ENCODE measurements at regions not wholly inside any gene's neighbourhood (a gene's known extent, or its start where the extent isn't known, plus 50 kb on each side); places are given as distances from the start of the nearest gene placed in this dataset.

DNA sequence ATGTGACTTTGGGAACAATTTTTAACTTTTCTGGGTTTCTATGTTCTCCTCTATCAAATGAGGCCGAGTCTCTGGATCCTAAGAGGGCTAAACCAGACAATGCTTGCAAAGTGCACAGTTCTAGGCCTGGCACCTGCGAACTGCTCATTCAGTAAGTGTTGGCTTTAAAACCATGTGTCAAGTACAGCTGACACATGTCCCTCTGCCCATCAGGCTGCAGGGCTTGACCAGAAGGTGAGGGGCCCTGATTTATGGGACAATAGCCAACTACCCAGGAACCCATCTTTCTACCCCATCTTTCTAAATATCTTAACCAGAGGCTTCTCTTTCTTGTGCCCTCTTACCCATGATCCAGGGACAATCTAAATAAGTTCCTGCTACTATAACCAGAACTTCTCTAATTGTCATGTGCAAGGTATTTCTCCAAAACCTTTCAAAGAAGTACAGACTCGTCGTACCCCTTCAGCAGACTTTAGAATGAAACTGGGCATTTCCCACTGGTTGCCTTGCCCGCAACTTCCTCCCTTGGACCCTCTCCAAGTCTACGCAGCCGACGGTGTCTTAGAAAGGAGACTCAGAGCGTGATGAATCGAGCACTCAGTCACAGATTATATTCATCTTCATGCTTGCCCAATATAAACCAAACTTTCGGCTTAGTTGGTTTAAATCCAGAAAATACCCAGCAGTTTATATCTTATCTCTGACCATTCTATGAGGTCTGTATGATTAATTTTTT lies 69.8 kb upstream of the STEAP1B start (continued):
- TF ChIP-seq, protein P1, sequence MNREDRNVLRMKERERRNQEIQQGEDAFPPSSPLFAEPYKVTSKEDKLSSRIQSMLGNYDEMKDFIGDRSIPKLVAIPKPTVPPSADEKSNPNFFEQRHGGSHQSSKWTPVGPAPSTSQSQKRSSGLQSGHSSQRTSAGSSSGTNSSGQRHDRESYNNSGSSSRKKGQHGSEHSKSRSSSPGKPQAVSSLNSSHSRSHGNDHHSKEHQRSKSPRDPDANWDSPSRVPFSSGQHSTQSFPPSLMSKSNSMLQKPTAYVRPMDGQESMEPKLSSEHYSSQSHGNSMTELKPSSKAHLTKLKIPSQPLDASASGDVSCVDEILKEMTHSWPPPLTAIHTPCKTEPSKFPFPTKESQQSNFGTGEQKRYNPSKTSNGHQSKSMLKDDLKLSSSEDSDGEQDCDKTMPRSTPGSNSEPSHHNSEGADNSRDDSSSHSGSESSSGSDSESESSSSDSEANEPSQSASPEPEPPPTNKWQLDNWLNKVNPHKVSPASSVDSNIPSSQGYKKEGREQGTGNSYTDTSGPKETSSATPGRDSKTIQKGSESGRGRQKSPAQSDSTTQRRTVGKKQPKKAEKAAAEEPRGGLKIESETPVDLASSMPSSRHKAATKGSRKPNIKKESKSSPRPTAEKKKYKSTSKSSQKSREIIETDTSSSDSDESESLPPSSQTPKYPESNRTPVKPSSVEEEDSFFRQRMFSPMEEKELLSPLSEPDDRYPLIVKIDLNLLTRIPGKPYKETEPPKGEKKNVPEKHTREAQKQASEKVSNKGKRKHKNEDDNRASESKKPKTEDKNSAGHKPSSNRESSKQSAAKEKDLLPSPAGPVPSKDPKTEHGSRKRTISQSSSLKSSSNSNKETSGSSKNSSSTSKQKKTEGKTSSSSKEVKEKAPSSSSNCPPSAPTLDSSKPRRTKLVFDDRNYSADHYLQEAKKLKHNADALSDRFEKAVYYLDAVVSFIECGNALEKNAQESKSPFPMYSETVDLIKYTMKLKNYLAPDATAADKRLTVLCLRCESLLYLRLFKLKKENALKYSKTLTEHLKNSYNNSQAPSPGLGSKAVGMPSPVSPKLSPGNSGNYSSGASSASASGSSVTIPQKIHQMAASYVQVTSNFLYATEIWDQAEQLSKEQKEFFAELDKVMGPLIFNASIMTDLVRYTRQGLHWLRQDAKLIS (CRISPR knock-in tag; IDR thresholded peaks at IDR 0.05; ENCODE audit: borderline replicate concordance), result no peak

DNA sequence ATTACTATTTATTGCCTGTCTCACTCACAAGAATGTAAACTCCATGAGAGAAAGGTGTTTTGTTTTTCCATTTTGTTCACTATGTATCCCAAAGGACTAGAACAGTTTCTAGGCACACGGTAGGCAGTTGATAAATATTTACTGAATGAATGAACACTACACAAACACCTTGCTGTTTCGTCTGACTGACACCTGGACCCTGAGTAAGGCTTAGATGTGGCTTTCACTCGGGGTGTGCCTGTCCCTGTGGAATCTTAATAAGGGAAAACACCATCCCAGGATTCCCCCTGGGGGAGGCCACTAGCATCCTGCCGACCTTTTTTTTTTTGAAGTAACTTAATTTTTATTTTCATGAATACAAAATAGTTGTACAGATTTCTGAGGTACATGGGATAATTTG lies 66.6 kb upstream of the STEAP1B start:
- Mint-ChIP-seq H3K4me3 (no peak overlapping the region), H3K27me3 (ENCODE audit: low read depth) (no peaks in the 10 kb centered on the region), H3K36me3 (no peaks in the 10 kb centered on the region), H3K27ac (no peak overlapping the region), H3K9me3 (peaks cover 7% of the 10 kb centered on the region; the same call in 1 of the 2 replicates), H3K4me1 (peaks cover 46% of the 10 kb centered on the region)
- TF ChIP-seq, protein P2, sequence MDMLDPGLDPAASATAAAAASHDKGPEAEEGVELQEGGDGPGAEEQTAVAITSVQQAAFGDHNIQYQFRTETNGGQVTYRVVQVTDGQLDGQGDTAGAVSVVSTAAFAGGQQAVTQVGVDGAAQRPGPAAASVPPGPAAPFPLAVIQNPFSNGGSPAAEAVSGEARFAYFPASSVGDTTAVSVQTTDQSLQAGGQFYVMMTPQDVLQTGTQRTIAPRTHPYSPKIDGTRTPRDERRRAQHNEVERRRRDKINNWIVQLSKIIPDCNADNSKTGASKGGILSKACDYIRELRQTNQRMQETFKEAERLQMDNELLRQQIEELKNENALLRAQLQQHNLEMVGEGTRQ (CRISPR knock-in tag; IDR thresholded peaks at IDR 0.05), result no peak
- TF ChIP-seq TCF7 (CRISPR knock-in tag; IDR thresholded peaks at IDR 0.05; ENCODE audit: low read depth), result no peak
- TF ChIP-seq, protein P3, sequence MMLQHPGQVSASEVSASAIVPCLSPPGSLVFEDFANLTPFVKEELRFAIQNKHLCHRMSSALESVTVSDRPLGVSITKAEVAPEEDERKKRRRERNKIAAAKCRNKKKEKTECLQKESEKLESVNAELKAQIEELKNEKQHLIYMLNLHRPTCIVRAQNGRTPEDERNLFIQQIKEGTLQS (CRISPR knock-in tag; conservative IDR thresholded peaks at IDR 0.05), result no peak
- TF ChIP-seq, protein P4, sequence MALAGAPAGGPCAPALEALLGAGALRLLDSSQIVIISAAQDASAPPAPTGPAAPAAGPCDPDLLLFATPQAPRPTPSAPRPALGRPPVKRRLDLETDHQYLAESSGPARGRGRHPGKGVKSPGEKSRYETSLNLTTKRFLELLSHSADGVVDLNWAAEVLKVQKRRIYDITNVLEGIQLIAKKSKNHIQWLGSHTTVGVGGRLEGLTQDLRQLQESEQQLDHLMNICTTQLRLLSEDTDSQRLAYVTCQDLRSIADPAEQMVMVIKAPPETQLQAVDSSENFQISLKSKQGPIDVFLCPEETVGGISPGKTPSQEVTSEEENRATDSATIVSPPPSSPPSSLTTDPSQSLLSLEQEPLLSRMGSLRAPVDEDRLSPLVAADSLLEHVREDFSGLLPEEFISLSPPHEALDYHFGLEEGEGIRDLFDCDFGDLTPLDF (CRISPR knock-in tag; IDR thresholded peaks at IDR 0.05), result no peak
- TF ChIP-seq GRHL2 (CRISPR knock-in tag; IDR thresholded peaks at IDR 0.05; ENCODE audit: insufficient replicate concordance, severe bottlenecking), result no peak
- no peak for TF ChIP-seq OVOL2 (CRISPR knock-in tag; IDR thresholded peaks at IDR 0.05; ENCODE audit: borderline replicate concordance)
- TF ChIP-seq, protein P5, sequence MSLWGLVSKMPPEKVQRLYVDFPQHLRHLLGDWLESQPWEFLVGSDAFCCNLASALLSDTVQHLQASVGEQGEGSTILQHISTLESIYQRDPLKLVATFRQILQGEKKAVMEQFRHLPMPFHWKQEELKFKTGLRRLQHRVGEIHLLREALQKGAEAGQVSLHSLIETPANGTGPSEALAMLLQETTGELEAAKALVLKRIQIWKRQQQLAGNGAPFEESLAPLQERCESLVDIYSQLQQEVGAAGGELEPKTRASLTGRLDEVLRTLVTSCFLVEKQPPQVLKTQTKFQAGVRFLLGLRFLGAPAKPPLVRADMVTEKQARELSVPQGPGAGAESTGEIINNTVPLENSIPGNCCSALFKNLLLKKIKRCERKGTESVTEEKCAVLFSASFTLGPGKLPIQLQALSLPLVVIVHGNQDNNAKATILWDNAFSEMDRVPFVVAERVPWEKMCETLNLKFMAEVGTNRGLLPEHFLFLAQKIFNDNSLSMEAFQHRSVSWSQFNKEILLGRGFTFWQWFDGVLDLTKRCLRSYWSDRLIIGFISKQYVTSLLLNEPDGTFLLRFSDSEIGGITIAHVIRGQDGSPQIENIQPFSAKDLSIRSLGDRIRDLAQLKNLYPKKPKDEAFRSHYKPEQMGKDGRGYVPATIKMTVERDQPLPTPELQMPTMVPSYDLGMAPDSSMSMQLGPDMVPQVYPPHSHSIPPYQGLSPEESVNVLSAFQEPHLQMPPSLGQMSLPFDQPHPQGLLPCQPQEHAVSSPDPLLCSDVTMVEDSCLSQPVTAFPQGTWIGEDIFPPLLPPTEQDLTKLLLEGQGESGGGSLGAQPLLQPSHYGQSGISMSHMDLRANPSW (CRISPR knock-in tag; conservative IDR thresholded peaks at IDR 0.05; ENCODE audit: low read depth), result no peak
- ChIA-PET POLR2A (no interaction called here), CTCF (no interaction called here)
- DNase-seq (ENCODE audit: low spot score), result no peak
- ATAC-seq, result no peak

DNA sequence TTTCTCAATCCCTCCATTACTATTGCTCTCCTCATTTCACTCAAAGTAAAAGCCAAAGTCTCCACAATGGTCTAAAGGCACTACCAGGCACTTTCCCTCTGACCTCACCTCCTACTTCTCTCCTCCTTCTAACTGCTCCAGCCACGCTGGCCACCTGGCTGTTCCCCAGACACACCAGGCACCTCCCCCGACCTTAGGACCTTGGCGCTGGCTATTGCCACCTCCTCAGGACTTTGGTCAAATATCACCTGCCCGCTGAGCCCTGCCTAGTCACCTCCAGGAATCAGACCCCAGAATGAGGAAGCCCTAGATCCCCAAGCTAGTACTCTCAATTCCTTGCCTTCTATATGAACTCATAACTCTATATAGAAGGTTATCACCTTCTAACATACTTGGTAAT lies 66.2 kb upstream of the STEAP1B start:
- no peaks in the 10 kb centered on the region for H3K36me3 Mint-ChIP-seq
- ChIA-PET CTCF (no interaction called here), POLR2A (no interaction called here)
- no peak overlapping the region; the same call in 1 of the 2 replicates for H3K27ac Mint-ChIP-seq
- H3K9me3 Mint-ChIP-seq, result peaks cover 7% of the 10 kb centered on the region; the same call in 1 of the 2 replicates
- ATAC-seq (no peak), DNase-seq (ENCODE audit: low spot score) (no peak)
- no peak overlapping the region for H3K4me3 Mint-ChIP-seq
- H3K4me1 Mint-ChIP-seq, result peaks cover 50% of the 10 kb centered on the region
- H3K27me3 Mint-ChIP-seq (ENCODE audit: low read depth), result no peaks in the 10 kb centered on the region
- TF ChIP-seq OVOL2 (CRISPR knock-in tag; IDR thresholded peaks at IDR 0.05; ENCODE audit: borderline replicate concordance) (no peak), PRRX2 (CRISPR knock-in tag; IDR thresholded peaks at IDR 0.05) (no peak), ZNF232 (CRISPR knock-in tag; IDR thresholded peaks at IDR 0.05) (no peak), NR2C2 (CRISPR knock-in tag; IDR thresholded peaks at IDR 0.05) (no peak), RELA (CRISPR knock-in tag; IDR thresholded peaks at IDR 0.05; ENCODE audit: borderline replicate concordance) (no peak)
- TF ChIP-seq, protein P6, sequence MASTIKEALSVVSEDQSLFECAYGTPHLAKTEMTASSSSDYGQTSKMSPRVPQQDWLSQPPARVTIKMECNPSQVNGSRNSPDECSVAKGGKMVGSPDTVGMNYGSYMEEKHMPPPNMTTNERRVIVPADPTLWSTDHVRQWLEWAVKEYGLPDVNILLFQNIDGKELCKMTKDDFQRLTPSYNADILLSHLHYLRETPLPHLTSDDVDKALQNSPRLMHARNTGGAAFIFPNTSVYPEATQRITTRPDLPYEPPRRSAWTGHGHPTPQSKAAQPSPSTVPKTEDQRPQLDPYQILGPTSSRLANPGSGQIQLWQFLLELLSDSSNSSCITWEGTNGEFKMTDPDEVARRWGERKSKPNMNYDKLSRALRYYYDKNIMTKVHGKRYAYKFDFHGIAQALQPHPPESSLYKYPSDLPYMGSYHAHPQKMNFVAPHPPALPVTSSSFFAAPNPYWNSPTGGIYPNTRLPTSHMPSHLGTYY (CRISPR knock-in tag; IDR thresholded peaks at IDR 0.05), result no peak
- TF ChIP-seq, protein P7, sequence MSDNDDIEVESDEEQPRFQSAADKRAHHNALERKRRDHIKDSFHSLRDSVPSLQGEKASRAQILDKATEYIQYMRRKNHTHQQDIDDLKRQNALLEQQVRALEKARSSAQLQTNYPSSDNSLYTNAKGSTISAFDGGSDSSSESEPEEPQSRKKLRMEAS (CRISPR knock-in tag; IDR thresholded peaks at IDR 0.05), result no peak
- TF ChIP-seq, protein P8, sequence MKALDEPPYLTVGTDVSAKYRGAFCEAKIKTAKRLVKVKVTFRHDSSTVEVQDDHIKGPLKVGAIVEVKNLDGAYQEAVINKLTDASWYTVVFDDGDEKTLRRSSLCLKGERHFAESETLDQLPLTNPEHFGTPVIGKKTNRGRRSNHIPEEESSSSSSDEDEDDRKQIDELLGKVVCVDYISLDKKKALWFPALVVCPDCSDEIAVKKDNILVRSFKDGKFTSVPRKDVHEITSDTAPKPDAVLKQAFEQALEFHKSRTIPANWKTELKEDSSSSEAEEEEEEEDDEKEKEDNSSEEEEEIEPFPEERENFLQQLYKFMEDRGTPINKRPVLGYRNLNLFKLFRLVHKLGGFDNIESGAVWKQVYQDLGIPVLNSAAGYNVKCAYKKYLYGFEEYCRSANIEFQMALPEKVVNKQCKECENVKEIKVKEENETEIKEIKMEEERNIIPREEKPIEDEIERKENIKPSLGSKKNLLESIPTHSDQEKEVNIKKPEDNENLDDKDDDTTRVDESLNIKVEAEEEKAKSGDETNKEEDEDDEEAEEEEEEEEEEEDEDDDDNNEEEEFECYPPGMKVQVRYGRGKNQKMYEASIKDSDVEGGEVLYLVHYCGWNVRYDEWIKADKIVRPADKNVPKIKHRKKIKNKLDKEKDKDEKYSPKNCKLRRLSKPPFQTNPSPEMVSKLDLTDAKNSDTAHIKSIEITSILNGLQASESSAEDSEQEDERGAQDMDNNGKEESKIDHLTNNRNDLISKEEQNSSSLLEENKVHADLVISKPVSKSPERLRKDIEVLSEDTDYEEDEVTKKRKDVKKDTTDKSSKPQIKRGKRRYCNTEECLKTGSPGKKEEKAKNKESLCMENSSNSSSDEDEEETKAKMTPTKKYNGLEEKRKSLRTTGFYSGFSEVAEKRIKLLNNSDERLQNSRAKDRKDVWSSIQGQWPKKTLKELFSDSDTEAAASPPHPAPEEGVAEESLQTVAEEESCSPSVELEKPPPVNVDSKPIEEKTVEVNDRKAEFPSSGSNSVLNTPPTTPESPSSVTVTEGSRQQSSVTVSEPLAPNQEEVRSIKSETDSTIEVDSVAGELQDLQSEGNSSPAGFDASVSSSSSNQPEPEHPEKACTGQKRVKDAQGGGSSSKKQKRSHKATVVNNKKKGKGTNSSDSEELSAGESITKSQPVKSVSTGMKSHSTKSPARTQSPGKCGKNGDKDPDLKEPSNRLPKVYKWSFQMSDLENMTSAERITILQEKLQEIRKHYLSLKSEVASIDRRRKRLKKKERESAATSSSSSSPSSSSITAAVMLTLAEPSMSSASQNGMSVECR (CRISPR knock-in tag; IDR thresholded peaks at IDR 0.05; ENCODE audit: borderline replicate concordance), result no peak

Data from WTC11 (cell line).